NCI-H2107 treated with DMSO at 0.1 percent for 48 hours (cell line): ENCODE measurements at regions not wholly inside any gene's neighbourhood (a gene's known extent, or its start where the extent isn't known, plus 50 kb on each side); places are given as distances from the start of the nearest gene placed in this dataset.
"Not testable (repeated sequence)": the region's sequence is repeated elsewhere in the genome, so short reads cannot be mapped to it uniquely, and the experiment has no call there.

Experiments used
- DNase-seq: peaks from one replicate; lab custom pipeline; 2025; ENCODE audit not compliant: unreplicated experiment; lab: John Stamatoyannopoulos, UW

DNA sequence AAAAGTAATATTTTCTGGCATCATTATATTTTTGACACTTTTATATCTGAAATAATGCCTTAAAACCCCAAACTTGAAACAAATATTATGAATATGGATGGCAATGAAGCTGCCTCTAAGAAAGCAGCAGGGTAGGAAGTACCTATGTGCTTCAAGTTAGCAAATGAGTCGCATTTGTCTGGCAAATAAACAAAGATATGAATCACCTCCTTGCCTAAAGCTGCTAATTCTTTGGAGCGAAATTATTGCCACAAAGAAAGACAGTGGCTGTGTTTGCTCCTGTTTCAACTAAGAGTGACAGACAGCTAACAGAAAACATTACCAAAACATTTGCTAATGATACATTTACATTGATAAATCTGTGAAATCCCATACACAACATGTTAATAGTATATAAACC lies 854.9 kb downstream of the RPS29 start:
- DNase-seq: no peak

DNA sequence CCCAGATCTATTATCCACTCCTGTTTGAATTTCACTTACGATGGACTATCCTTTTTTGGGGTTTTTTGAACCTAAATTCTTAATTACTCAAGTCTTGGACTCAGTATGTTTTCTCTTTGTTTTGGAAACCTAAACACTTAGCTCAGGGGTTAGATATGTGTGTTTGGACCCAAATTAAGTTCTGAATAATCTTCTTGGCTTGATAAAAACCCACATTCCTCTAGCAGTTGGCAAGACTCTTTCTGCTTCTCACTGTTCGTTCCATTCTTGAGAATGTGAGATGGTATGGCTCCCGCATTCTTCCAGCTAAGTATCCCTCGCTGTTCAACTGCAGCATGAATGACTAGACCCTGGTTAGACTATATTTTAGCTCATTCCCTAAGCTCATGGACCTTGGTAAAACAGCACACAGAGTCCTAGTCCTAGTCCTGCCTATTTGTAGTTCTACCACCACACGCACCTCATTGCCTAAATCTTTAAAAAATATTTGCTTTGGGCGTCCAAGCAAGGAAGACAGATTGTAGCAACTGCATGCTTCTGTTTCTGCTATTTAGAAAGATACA lies 860.0 kb downstream of the RPS29 start:
- no peak for DNase-seq

DNA sequence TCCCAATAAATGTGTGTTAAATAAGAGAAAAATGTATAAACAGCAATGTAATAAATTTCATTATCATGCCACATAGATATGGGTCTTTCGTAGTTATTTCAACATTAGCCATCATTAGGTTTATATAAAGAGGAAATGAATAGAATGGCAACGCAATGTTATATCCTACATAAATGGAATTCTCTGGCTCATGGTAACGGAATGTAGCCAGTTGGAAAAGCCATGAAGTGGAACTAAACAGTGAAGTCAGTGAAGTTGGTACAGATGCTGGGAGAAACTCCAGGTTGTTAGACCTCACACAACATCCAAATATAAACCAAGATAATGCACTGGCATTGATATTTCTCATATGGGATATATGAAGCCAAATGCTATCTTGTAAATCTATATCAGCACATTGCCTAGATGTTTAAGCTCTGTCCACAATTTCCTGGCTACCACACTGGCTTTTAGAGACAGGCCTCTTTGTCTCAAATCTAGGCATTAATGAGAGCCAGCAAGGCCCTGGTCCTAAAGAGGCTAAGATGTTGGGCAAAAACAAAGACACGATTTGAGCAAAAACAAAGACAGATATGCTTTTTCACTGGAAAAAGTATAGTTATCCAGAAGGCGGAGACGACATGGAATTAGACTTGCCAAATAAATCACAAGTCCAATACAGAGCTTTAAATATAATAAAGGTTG lies 861.0 kb downstream of the RPS29 start:
- no peak for DNase-seq

DNA sequence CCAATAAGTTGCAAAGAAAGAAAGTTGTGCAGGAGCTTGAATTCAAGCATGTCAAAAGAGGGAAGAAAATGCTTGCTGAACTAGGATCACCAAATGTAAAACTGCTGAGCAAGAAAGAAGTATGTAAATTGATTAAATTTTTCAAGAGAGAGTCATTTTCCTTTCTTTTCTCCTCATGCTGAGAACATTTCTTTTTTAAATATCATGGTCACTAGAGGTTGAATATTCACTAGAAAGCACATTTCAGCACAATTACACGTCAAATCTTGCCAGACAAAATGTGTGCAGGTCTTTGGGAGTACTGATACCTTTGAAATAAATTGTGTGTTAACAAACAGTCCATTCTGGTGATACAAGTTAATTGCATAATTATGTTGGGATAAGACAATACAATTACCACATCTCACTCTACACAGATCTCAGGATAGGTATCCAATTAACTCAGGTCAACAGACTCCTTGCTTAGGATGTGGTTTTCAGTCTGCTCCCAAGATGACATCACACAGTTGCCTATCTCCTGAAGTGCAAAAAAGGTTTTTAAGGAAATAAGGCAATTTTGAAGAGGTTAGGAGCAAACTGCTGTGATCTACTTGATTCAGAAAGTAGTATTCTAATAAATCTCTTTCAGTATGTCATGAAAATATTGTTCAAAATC lies 862.2 kb downstream of the RPS29 start:
- DNase-seq: no peak

GRCh38 chr14:48714366-48714765 lies 871.8 kb downstream of the RPS29 start:
- no peak for DNase-seq

- no peak for DNase-seq
Measured at GRCh38 chr14:48710133-48710532, 876.0 kb downstream of the RPS29 start.

DNA sequence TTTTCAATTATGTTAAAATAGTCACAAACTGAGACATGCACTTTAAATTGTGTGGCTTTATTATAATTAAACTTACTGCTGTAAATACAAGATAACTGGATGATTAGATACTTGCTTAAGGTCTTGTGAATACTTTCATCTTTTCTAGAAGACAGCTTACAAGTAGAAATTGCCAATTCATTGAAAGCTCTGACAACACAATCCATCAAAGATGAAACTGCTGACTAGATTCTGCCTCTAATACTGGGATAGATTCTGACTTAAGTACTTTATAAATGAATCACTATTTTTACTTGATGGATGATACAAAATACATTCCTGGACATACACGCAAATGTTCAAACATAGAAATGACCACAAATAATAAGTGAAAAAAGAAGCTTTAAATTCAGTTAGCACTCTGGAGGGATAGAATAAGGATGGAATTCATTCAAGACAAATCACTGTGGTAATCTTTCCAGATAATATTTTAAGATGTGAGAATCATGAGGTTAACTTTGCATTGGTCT lies 876.8 kb downstream of the RPS29 start:
- no peak for DNase-seq

GRCh38 chr14:48704639-48705038 lies 881.5 kb downstream of the RPS29 start:
- DNase-seq: no peak

GRCh38 chr14:48703728-48704467 lies 882.3 kb downstream of the RPS29 start:
- DNase-seq: no peak

- DNase-seq: not testable (repeated sequence)
Measured at GRCh38 chr14:48697362-48697761, 888.8 kb downstream of the RPS29 start.

- no peak for DNase-seq
Measured at GRCh38 chr14:48693793-48694192, 892.4 kb downstream of the RPS29 start.

GRCh38 chr14:48690349-48690748 lies 895.8 kb downstream of the RPS29 start:
- no peak for DNase-seq

GRCh38 chr14:48686650-48687049 lies 899.5 kb downstream of the RPS29 start:
- DNase-seq: no peak

DNA sequence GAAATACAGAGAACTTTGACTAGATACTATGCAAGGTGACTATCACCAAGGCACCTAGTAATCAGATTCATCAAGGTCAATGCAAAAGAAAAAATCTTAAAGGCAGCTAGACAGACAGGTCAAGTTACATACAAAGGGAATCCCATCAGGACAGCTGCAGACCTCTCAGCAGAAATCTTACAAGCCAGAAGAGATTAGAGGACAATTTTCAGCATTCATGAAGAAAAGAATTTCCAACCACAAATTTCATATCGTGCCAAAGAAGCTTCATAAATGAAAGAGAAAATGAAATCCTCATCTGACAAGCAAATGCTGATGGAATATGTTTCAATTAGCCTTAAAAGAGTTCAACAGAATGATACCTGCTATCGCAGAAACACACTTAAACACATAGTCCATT lies 913.7 kb downstream of the RPS29 start:
- no peak for DNase-seq

DNA sequence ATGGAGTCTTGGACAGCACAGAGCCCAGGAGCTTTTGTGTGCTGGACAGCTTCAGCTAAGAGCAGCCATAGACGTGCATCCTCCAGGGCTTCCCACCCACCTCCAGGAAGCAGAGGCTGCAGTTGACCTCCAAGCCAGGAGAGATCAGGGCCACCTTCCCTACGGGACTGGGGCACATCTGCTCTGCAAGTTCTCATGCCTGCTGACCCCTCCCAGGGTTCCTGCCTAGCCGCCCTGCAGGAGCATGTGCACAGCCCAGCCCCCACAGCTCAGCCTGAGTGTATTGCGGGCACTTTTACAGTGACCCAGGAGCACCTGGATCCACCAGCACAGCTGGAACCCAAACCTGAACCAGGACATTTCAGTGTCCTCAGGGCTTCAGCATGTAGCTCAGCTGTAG lies 915.2 kb downstream of the RPS29 start:
- DNase-seq: no peak

- no peak for DNase-seq
Measured at GRCh38 chr14:48665077-48665784, 920.9 kb downstream of the RPS29 start.

- no peak for DNase-seq
Measured at GRCh38 chr14:48643241-48643640, 942.9 kb downstream of the RPS29 start.

DNA sequence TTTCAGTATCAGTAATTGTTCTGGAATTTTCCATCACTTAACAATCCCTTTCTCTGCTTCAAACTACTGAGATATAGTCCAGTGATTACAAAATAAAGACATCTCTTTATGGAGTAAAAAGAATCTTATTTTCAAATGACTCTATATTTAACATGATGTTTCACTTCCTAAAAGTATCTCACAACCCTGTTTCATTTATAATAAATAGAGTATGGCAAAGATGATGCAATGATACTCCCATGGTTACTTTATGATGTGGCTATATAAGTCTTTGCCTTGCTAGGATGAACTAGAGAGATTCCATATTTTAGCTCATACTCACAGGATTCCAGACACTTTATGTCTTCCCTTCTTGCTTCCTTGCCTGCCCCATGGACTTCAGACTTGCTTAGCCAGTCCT lies 953.5 kb upstream of the MDGA2 start:
- no peak for DNase-seq

GRCh38 chr14:48622980-48623379 lies 947.6 kb upstream of the MDGA2 start:
- no peak for DNase-seq

GRCh38 chr14:48618057-48618456 lies 942.7 kb upstream of the MDGA2 start:
- no peak for DNase-seq

DNA sequence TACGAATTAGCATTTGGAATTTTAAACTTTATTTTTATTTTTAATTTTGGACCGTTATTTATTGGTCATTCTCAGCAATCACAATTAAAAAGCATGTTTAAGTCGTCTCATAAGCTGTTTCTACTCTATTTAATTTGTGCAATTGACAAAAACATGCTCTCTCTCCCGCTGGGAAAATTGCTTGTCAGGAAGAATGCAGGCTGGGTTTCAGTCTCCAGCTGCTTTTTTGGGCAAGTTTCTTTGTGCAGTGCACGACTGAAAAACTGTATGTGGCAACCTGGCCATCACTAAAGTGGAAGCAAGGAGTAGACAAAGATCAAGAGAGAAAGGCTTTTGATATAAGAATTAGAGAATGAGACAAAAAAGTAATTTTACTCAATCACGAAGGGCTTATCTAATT lies 941.5 kb upstream of the MDGA2 start:
- peak; percentile 15 for DNase-seq
